Suprapubic skin (tissue), 4 donors: ENCODE measurements at regions not wholly inside any gene's neighbourhood (a gene's known extent, or its start where the extent isn't known, plus 50 kb on each side); places are given as distances from the start of the nearest gene placed in this dataset.

Source experiments
- DNase-seq, 2 donors: peaks; one replicate each; pipeline ENCODE4 v3.0.0-alpha.2; 2019; ENCODE audit warnings: low spot score in 2 of 2
- H3K27ac ChIP-seq: fragments of 200-600 bp; sonication (generic); one replicate; pipeline ENCODE4 v1.5.1; 2019
- H3K27me3 ChIP-seq: fragments of 200-600 bp; sonication (generic); one replicate; pipeline ENCODE4 v1.5.1; 2019
- H3K36me3 ChIP-seq: fragments of 200-600 bp; sonication (generic); one replicate; pipeline ENCODE4 v1.5.1; 2019
- H3K4me1 ChIP-seq: fragments of 200-600 bp; sonication (generic); one replicate; pipeline ENCODE4 v1.5.1; 2019
- H3K4me3 ChIP-seq: fragments of 200-600 bp; sonication (generic); one replicate; pipeline ENCODE4 v1.5.1; 2019; ENCODE audit warnings: mild to moderate bottlenecking
- H3K9me3 ChIP-seq: fragments of 200-600 bp; sonication (generic); one replicate; pipeline ENCODE4 v1.5.1; 2019
- EP300 ChIP-seq: sonication (generic); formaldehyde crosslinking; IDR thresholded peaks from one replicate; pipeline ENCODE4 v1.6.1; 2017; ENCODE audit warnings: antibody characterized with exemption
- POLR2A ChIP-seq, 2 donors: fragments of 450-650 bp; IDR thresholded peaks; one replicate each; pipeline ENCODE4 v1.6.1; 2017; ENCODE audit warnings: antibody characterized with exemption in 2 of 2, mild to moderate bottlenecking in 2 of 2, moderate library complexity in 2 of 2
- POLR2AphosphoS5 ChIP-seq, 3 donors: sonication (generic); formaldehyde crosslinking; IDR thresholded peaks; one replicate each; pipeline ENCODE4 v1.6.1; 2017; ENCODE audit warnings: antibody characterized with exemption in 3 of 3
- WGBS: methylation state at CpG from one replicate; pipeline ENCODE4 v1.1.5; 2018; 5-methylcytosine and 5-hydroxymethylcytosine counted together
- TF ChIP-seq, protein P1 (sequence below), 2 donors: fragments of 200-600 bp in 1 of 2; fragments of 450-650 bp in 1 of 2; sonication (generic) in 1 of 2; IDR thresholded peaks; one replicate each; pipeline ENCODE4 v1.5.1; 2016 to 2019; ENCODE audit warnings: antibody characterized with exemption in 2 of 2, mild to moderate bottlenecking in 1 of 2, moderate library complexity in 1 of 2

DNA sequence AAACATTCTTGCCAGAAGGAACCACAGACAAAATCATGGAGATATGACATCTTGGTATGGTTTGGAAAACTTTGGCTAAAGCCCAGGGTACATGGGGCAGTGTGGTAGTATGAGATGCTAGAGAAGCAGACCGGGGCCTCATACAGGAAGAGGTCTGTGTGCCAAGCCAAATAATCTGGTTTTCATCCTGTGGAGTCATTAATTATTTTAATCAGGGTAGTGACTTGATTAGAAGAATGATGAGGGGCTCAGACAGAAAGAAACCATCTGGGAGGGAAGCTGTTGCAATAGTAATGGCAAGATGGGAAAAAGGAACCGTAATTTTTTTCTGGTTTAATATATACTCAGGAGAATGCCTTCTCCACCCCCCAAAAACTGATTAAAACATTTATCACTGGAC is 318.0 kb downstream of the BRINP2 start:
- Histone ChIP-seq H3K27ac (no peak overlapping the region), H3K4me3 (no peak overlapping the region), H3K9me3 (no peaks in the 10 kb centered on the region), H3K36me3 (no peaks in the 10 kb centered on the region), H3K27me3 (no peaks in the 10 kb centered on the region), H3K4me1 (no peaks in the 10 kb centered on the region)
- TF ChIP-seq POLR2A (IDR thresholded peaks at IDR 0.05): no peak
- no peak for TF ChIP-seq POLR2AphosphoS5 (IDR thresholded peaks at IDR 0.05)
- TF ChIP-seq EP300: no peak
- TF ChIP-seq, protein P1, sequence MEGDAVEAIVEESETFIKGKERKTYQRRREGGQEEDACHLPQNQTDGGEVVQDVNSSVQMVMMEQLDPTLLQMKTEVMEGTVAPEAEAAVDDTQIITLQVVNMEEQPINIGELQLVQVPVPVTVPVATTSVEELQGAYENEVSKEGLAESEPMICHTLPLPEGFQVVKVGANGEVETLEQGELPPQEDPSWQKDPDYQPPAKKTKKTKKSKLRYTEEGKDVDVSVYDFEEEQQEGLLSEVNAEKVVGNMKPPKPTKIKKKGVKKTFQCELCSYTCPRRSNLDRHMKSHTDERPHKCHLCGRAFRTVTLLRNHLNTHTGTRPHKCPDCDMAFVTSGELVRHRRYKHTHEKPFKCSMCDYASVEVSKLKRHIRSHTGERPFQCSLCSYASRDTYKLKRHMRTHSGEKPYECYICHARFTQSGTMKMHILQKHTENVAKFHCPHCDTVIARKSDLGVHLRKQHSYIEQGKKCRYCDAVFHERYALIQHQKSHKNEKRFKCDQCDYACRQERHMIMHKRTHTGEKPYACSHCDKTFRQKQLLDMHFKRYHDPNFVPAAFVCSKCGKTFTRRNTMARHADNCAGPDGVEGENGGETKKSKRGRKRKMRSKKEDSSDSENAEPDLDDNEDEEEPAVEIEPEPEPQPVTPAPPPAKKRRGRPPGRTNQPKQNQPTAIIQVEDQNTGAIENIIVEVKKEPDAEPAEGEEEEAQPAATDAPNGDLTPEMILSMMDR (IDR thresholded peaks at IDR 0.05): no peak
- 48% methylated on average over 2 of the region's 2 CpGs for WGBS
- DNase-seq: no peak

DNA sequence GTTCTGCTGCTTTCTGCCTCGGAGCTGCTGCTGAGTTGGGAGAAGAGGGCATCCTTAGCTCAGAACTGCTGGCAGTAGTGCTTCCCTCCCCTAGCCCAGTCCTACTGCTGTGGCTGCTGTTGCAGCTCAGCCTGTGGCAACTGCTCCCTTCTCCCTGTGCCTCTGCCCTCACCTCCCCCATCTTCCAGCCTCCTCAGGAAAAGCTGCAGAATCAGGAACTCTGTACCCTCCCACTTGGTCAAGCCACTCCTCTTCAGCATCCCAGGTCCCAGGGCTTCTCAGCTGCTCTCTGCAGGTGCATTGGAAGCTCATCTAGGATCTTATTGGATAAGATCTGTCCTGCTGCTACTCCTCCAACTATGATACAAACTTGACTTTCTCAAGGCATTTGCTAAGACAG is 316.7 kb downstream of the BRINP2 start:
- Histone ChIP-seq H3K9me3 (no peaks in the 10 kb centered on the region), H3K4me1 (no peaks in the 10 kb centered on the region), H3K36me3 (no peaks in the 10 kb centered on the region), H3K27me3 (no peaks in the 10 kb centered on the region), H3K4me3 (no peak overlapping the region), H3K27ac (no peak overlapping the region)
- WGBS: 17% methylated on average over 1 of the region's 1 CpG
- DNase-seq: no peak
- TF ChIP-seq EP300 (no peak), POLR2AphosphoS5 (IDR thresholded peaks at IDR 0.05) (no peak), POLR2A (IDR thresholded peaks at IDR 0.05) (no peak)
- TF ChIP-seq, protein P1 (IDR thresholded peaks at IDR 0.05): no peak

DNA sequence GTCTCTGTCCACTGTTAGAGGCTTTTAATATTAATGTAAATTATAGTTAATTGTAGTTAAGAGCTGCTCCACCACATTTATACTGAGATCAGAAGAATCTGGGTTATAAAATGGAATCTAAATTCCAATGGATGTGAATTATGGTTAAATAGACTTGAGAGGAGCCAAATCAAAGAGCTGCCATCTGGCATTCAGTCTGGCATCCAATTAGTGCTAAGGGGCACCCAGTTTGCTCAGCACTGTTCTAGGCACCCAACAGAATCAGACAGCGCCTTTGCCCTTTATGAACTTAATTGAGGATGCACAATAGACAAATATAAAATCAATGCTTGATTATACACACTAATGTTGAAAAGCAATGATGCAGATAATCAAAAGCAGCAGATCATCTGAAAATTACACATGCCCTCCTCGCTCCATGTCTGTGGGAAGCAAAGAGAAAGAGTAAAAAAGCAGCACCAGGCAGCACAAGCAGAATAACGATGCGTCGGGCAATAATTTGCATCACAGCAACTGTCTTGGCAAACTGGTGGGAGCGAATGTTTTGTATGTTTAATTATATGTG is 310.1 kb downstream of the BRINP2 start:
- Histone ChIP-seq H3K9me3 (no peaks in the 10 kb centered on the region), H3K36me3 (no peaks in the 10 kb centered on the region), H3K27ac (no peak overlapping the region), H3K27me3 (no peaks in the 10 kb centered on the region), H3K4me3 (no peak overlapping the region), H3K4me1 (no peaks in the 10 kb centered on the region)
- TF ChIP-seq POLR2A (IDR thresholded peaks at IDR 0.05) (no peak), POLR2AphosphoS5 (IDR thresholded peaks at IDR 0.05) (no peak), EP300 (no peak)
- TF ChIP-seq, protein P1 (IDR thresholded peaks at IDR 0.05): no peak
- no peak for DNase-seq
- WGBS: 90% methylated on average over 6 of the region's 6 CpGs

DNA sequence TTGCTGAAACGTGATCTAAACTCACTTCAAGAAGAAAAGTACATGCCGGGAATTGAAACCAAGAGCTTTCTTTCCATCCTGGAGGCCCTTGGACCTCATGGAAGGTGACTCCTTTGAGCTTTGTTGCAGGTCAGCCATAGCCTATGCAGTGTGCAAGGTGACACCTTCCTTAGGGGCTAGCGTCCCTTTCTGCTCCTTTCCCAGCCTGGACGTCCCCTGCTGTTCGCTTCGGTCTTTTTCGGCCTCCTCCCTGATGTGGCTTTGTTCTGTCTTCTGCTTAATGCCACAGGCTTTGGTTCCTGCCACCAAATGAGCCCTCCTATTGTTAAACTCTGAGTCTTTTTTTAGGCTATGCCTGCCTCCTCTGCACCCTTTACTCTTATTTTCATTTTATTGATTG is 308.8 kb downstream of the BRINP2 start:
- Histone ChIP-seq H3K27ac (no peak overlapping the region), H3K4me3 (no peak overlapping the region), H3K36me3 (no peaks in the 10 kb centered on the region), H3K9me3 (no peaks in the 10 kb centered on the region), H3K4me1 (no peaks in the 10 kb centered on the region), H3K27me3 (no peaks in the 10 kb centered on the region)
- DNase-seq: no peak
- WGBS: 82% methylated on average over 7 of the region's 7 CpGs
- TF ChIP-seq POLR2A (IDR thresholded peaks at IDR 0.05) (no peak), EP300 (no peak), POLR2AphosphoS5 (IDR thresholded peaks at IDR 0.05) (no peak)
- TF ChIP-seq, protein P1 (IDR thresholded peaks at IDR 0.05): no peak

DNA sequence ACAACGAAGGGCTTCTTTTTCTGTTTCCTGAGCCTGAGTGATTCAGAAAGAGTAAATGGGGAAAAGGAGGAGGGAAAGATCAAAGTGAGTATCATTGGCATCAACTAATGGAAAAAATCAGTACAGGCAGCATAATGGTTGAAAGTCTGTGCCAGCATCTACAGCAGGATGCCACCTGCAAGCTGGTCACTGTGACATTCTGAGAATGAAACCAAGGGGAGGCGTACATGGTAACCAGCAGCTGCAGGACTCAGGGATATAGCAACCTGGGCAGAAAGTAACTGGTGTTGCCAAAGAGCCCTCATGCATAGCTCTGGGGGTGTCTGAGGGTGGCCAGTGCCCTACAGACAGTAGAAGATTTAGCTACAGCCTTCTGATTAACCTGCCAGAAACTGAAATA is 305.9 kb downstream of the BRINP2 start:
- DNase-seq: no peak
- WGBS: 61% methylated on average over 2 of the region's 2 CpGs
- TF ChIP-seq EP300: no peak
- no peak for TF ChIP-seq POLR2AphosphoS5 (IDR thresholded peaks at IDR 0.05)
- TF ChIP-seq, protein P1 (IDR thresholded peaks at IDR 0.05): no peak
- TF ChIP-seq POLR2A (IDR thresholded peaks at IDR 0.05): no peak
- Histone ChIP-seq H3K4me3 (no peak overlapping the region), H3K4me1 (no peaks in the 10 kb centered on the region), H3K36me3 (no peaks in the 10 kb centered on the region), H3K27me3 (no peaks in the 10 kb centered on the region), H3K9me3 (no peaks in the 10 kb centered on the region), H3K27ac (no peak overlapping the region)
